DOHH2 (cell line): ENCODE measurements at regions not wholly inside any gene's neighbourhood (a gene's known extent, or its start where the extent isn't known, plus 50 kb on each side); places are given as distances from the start of the nearest gene placed in this dataset.

Experiments
- H3F3A ChIP-seq: fragments of 200-600 bp; sonication (generic), shearing (Covaris generic); 2 replicates; pipeline ENCODE4 v1.6.0; 2016; ENCODE audit warnings: antibody characterized with exemption, mild to moderate bottlenecking; ENCODE audit not compliant: control insufficient read depth, insufficient read depth
- H3K27ac ChIP-seq: fragments of 200-600 bp; sonication (generic); 2 replicates; pipeline ENCODE4 v1.5.1; 2014; ENCODE audit warnings: low read depth, mild to moderate bottlenecking, low read length, moderate library complexity
- H3K27me3 ChIP-seq: fragments of 200-600 bp; sonication (generic); 2 replicates; pipeline ENCODE4 v1.6.1; 2014; ENCODE audit warnings: mild to moderate bottlenecking, low read length, mixed read lengths; ENCODE audit not compliant: control insufficient read depth
- H3K36me3 ChIP-seq: fragments of 200-600 bp; sonication (generic); 2 replicates; pipeline ENCODE4 v1.6.1; 2014; ENCODE audit warnings: mild to moderate bottlenecking, low read length, moderate library complexity, mixed read lengths; ENCODE audit not compliant: control insufficient read depth
- H3K4me1 ChIP-seq: fragments of 200-600 bp; sonication (generic); 2 replicates; pipeline ENCODE4 v1.6.1; 2014; ENCODE audit warnings: mild to moderate bottlenecking, low read length, mixed read lengths; ENCODE audit not compliant: control insufficient read depth
- H3K4me2 ChIP-seq: fragments of 200-600 bp; sonication (generic); 2 replicates; pipeline ENCODE4 v1.6.0; 2014; ENCODE audit warnings: mild to moderate bottlenecking, low read length, moderate library complexity
- H3K4me3 ChIP-seq: fragments of 200-600 bp; sonication (generic); 2 replicates; pipeline ENCODE4 v1.5.1; 2014; ENCODE audit warnings: mild to moderate bottlenecking, low read length, mixed read lengths
- H3K79me2 ChIP-seq: fragments of 200-600 bp; sonication (generic); 2 replicates; pipeline ENCODE4 v1.6.1; 2014; ENCODE audit warnings: mild to moderate bottlenecking, low read length, mixed read lengths; ENCODE audit not compliant: control insufficient read depth
- H3K9me2 ChIP-seq: fragments of 200-600 bp; sonication (generic); replicated peaks from 2 replicates; pipeline ENCODE4 v1.6.1; 2014; ENCODE audit warnings: mild to moderate bottlenecking, low read length, mixed read lengths; ENCODE audit not compliant: control insufficient read depth
- H3K9me3 ChIP-seq: fragments of 200-600 bp; sonication (generic); 2 replicates; pipeline ENCODE4 v1.6.1; 2014; ENCODE audit warnings: antibody characterized with exemption, low read length, mixed read lengths; ENCODE audit not compliant: control insufficient read depth, insufficient read depth
- H4K20me1 ChIP-seq: fragments of 200-600 bp; sonication (generic); 2 replicates; pipeline ENCODE4 v1.6.0; 2014; ENCODE audit warnings: low read depth, mild to moderate bottlenecking, antibody characterized with exemption, low read length, moderate library complexity; ENCODE audit not compliant: control insufficient read depth, insufficient read depth
- EZH2phosphoT487 ChIP-seq: fragments of 200-600 bp; sonication (generic); IDR thresholded peaks from 2 replicates; pipeline ENCODE4 v1.6.1; 2017; ENCODE audit warnings: borderline replicate concordance, mild to moderate bottlenecking, antibody characterized with exemption, low read length, moderate library complexity, mixed read lengths
- TF ChIP-seq, protein P1 (sequence below): fragments of 200-600 bp; sonication (generic); IDR thresholded peaks from one replicate; pipeline ENCODE4 v1.5.1; 2014; ENCODE audit warnings: antibody characterized with exemption, mild to moderate bottlenecking, low read depth, low read length; ENCODE audit not compliant: poor library complexity, severe bottlenecking

DNA sequence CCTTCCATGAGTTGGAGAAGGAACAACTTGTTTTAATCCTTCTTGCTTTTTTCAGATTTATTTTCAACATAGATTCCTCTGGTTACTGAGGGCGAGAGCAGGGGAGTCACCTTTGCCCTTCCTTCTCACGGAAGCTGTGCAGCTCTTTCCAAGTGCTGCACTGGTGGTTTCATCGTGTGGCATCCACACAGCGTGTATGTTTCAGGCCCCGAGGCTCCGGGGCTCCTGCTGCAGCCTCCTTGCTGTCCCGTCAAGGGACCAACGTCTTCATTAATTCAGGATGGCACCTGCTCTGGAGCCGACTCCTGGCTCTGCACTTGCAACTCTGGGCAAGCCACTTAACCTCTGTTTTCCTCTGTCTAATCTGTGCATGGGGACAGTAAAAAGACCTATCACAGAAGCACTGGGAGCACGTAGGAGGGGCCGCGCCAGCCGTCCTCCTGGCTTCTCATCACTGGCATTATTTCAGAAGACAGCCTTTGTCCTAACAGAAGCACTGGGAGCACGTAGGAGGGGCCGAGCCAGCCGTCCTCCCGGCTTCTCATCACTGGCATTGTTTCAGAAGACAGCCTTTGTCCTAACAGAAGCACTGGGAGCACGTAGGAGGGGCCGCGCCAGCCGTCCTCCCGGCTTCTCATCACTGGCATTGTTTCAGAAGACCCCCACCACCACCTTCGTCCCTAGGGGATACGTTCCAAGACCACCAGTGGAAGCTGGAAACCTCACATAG lies 117.8 kb upstream of the NKX1-1 start:
- TF ChIP-seq, protein P1, sequence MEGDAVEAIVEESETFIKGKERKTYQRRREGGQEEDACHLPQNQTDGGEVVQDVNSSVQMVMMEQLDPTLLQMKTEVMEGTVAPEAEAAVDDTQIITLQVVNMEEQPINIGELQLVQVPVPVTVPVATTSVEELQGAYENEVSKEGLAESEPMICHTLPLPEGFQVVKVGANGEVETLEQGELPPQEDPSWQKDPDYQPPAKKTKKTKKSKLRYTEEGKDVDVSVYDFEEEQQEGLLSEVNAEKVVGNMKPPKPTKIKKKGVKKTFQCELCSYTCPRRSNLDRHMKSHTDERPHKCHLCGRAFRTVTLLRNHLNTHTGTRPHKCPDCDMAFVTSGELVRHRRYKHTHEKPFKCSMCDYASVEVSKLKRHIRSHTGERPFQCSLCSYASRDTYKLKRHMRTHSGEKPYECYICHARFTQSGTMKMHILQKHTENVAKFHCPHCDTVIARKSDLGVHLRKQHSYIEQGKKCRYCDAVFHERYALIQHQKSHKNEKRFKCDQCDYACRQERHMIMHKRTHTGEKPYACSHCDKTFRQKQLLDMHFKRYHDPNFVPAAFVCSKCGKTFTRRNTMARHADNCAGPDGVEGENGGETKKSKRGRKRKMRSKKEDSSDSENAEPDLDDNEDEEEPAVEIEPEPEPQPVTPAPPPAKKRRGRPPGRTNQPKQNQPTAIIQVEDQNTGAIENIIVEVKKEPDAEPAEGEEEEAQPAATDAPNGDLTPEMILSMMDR = no peak
- no peak for TF ChIP-seq EZH2phosphoT487
- Histone ChIP-seq H3K4me2 (no peak overlapping the region), H3F3A (no peaks in the 10 kb centered on the region), H3K4me1 (no peaks in the 10 kb centered on the region), H4K20me1 (no peaks in the 10 kb centered on the region), H3K27me3 (peaks cover 5% of the 10 kb centered on the region; the same call in 1 of the 2 replicates), H3K4me3 (no peak overlapping the region), H3K79me2 (no peaks in the 10 kb centered on the region), H3K36me3 (no peaks in the 10 kb centered on the region), H3K9me3 (no peaks in the 10 kb centered on the region; the same call in 1 of the 2 replicates), H3K9me2 (no peaks in the 10 kb centered on the region), H3K27ac (no peak overlapping the region)

DNA sequence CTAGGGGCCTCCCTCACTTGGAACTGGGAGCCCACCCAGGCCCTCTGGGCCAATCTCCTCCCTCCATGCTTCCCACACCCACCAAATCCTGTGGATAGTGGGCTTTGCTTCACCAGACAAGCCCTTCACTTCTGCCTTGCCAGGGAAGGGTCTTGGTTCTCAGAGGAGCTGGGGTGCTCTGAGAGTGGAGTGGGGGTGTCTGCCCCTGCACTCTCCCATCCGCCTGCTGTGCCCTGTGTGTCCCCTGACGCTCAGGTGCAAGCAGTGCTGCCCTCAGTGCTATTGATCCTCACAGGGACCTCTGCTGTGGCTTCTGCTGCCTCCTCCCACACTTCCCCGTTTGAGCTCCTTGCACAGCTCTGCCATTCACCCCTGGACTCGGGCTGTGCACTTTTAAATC lies 117.3 kb upstream of the NKX1-1 start:
- TF ChIP-seq, protein P1 = no peak
- TF ChIP-seq EZH2phosphoT487 = no peak
- H3K27ac ChIP-seq = no peak overlapping the region
- no peak overlapping the region for H3K4me3 ChIP-seq
- H3K9me2 ChIP-seq = no peaks in the 10 kb centered on the region
- H3K79me2 ChIP-seq = no peaks in the 10 kb centered on the region
- H3K9me3 ChIP-seq = no peaks in the 10 kb centered on the region; the same call in 1 of the 2 replicates
- no peak overlapping the region for H3K4me2 ChIP-seq
- H4K20me1 ChIP-seq = no peaks in the 10 kb centered on the region
- H3F3A ChIP-seq = no peaks in the 10 kb centered on the region
- no peaks in the 10 kb centered on the region for H3K4me1 ChIP-seq
- H3K36me3 ChIP-seq = no peaks in the 10 kb centered on the region
- peaks cover 5% of the 10 kb centered on the region; the same call in 1 of the 2 replicates for H3K27me3 ChIP-seq

DNA sequence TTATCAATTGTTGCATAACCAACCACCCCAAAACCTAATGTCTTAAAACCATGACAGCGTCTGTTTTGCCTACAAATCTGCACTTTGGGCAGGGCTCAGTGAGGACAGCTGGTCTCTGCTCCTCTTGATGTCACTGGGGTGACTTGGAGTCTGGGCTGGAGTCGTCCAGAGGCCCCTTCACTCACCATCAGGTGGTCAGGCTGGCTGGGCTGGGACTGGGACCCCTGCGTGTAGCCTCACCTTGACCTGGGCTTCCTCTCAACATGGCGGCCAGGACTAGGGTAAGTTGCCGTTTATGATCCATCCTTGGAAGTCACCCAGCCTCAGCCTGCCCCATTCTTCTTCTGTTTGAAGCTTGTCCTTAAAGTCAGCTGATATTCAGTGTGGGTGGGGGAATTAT lies 116.8 kb upstream of the NKX1-1 start:
- no peaks in the 10 kb centered on the region for H3K9me2 ChIP-seq
- no peaks in the 10 kb centered on the region for H3K36me3 ChIP-seq
- peaks cover 5% of the 10 kb centered on the region; the same call in 1 of the 2 replicates for H3K27me3 ChIP-seq
- H3F3A ChIP-seq = no peaks in the 10 kb centered on the region
- H3K27ac ChIP-seq = no peak overlapping the region
- no peak overlapping the region for H3K4me2 ChIP-seq
- TF ChIP-seq, protein P1 = no peak
- no peak overlapping the region for H3K4me3 ChIP-seq
- no peaks in the 10 kb centered on the region for H3K79me2 ChIP-seq
- no peaks in the 10 kb centered on the region; the same call in 1 of the 2 replicates for H3K9me3 ChIP-seq
- no peaks in the 10 kb centered on the region for H4K20me1 ChIP-seq
- no peaks in the 10 kb centered on the region for H3K4me1 ChIP-seq
